GM23338 (cell line): ENCODE measurements at regions not wholly inside any gene's neighbourhood (a gene's known extent, or its start where the extent isn't known, plus 50 kb on each side); places are given as distances from the start of the nearest gene placed in this dataset.

Experiments
- ATAC-seq: fragments of 200-7000 bp; cut with Tn5 transposase; 3 replicates; pipeline ENCODE4 v1.9.1; 2020
- DNase-seq: peaks from one replicate; pipeline ENCODE4 v3.0.0-alpha.2; 2015; ENCODE audit warnings: low spot score
- H2AFZ ChIP-seq: fragments of 200-600 bp; sonication (generic); 2 replicates; pipeline ENCODE4 v1.8.0; 2016; ENCODE audit warnings: antibody characterized with exemption, mild to moderate bottlenecking, moderate library complexity
- H3F3A ChIP-seq: fragments of 200-600 bp; sonication (generic); replicated peaks from 2 replicates; pipeline ENCODE4 v1.8.0; 2017; ENCODE audit warnings: antibody characterized with exemption, mixed run types, low read depth
- H3K27ac ChIP-seq: fragments of 200-600 bp; sonication (generic); 2 replicates; pipeline ENCODE4 v1.6.1; 2016; ENCODE audit warnings: low read depth
- H3K27me3 ChIP-seq: fragments of 200-600 bp; sonication (generic); 2 replicates; pipeline ENCODE4 v1.8.0; 2016; ENCODE audit warnings: mild to moderate bottlenecking, mixed run types, moderate library complexity; ENCODE audit not compliant: insufficient read depth
- H3K36me3 ChIP-seq: fragments of 200-600 bp; sonication (generic); 2 replicates; pipeline ENCODE4 v1.8.0; 2016; ENCODE audit warnings: mild to moderate bottlenecking; ENCODE audit not compliant: insufficient read depth
- H3K4me1 ChIP-seq: fragments of 200-600 bp; sonication (generic); 2 replicates; pipeline ENCODE4 v1.8.0; 2016; ENCODE audit warnings: mild to moderate bottlenecking, moderate library complexity; ENCODE audit not compliant: insufficient read depth
- H3K4me2 ChIP-seq: fragments of 200-600 bp; sonication (generic); 2 replicates; pipeline ENCODE4 v1.7.1; 2017; ENCODE audit warnings: mixed run types
- H3K4me3 ChIP-seq: fragments of 200-600 bp; sonication (generic); 2 replicates; pipeline ENCODE4 v1.6.1; 2016; ENCODE audit warnings: mixed run types
- H3K79me2 ChIP-seq: fragments of 200-600 bp; sonication (generic); replicated peaks from 2 replicates; pipeline ENCODE4 v1.8.0; 2017; ENCODE audit warnings: mild to moderate bottlenecking; ENCODE audit not compliant: insufficient read depth
- H3K9me2 ChIP-seq: fragments of 200-600 bp; sonication (generic); 2 replicates; pipeline ENCODE4 v1.8.0; 2017; ENCODE audit not compliant: insufficient read depth
- H4K20me1 ChIP-seq: fragments of 200-600 bp; sonication (generic); replicated peaks from 2 replicates; pipeline ENCODE4 v1.8.0; 2017; ENCODE audit warnings: mild to moderate bottlenecking; ENCODE audit not compliant: insufficient read depth
- H3K27ac Mint-ChIP-seq: 2 replicates; pipeline ENCODE4 v1.8.0; 2020; ENCODE audit warnings: inconsistent platforms, mild to moderate bottlenecking, moderate library complexity, mixed read lengths
- H3K27me3 Mint-ChIP-seq: 3 replicates; pipeline ENCODE4 v1.8.0; 2022; ENCODE audit warnings: low read depth, mild to moderate bottlenecking, moderate library complexity, mixed read lengths, inconsistent platforms; ENCODE audit not compliant: insufficient read depth, poor library complexity
- H3K36me3 Mint-ChIP-seq: 3 replicates; pipeline ENCODE4 v1.8.0; 2021; ENCODE audit warnings: low read depth, mild to moderate bottlenecking, inconsistent platforms, moderate library complexity, mixed read lengths
- H3K4me1 Mint-ChIP-seq: 3 replicates; pipeline ENCODE4 v1.8.0; 2020; ENCODE audit warnings: mild to moderate bottlenecking, inconsistent platforms, mixed read lengths
- H3K4me3 Mint-ChIP-seq: 3 replicates; pipeline ENCODE4 v1.8.0; 2021; ENCODE audit warnings: moderate library complexity, mild to moderate bottlenecking, inconsistent platforms, mixed read lengths
- H3K9me3 Mint-ChIP-seq: 3 replicates; pipeline ENCODE4 v1.8.0; 2020; ENCODE audit warnings: moderate library complexity, mild to moderate bottlenecking, inconsistent platforms, mixed read lengths
- CREB1 ChIP-seq: fragments of 250-450 bp; sonication (Bioruptor Pico); IDR thresholded peaks from 2 replicates; pipeline ENCODE4 v1.5.0; 2020; ENCODE audit warnings: low read depth, mild to moderate bottlenecking, moderate library complexity
- CTCF ChIP-seq, 2 experiments: fragments of 200-600 bp in 1 of 2; sonication (generic) in 1 of 2; conservative IDR thresholded peaks; 2 replicates each; pipeline versions ENCODE4 v1.5.1 to v1.6.1; 2016 to 2017; ENCODE audit warnings: antibody characterized with exemption in 2 of 2, low read depth in 2 of 2, mild to moderate bottlenecking in 2 of 2, moderate library complexity in 1 of 2
- EZH2 ChIP-seq: fragments of 200-600 bp; sonication (generic); IDR thresholded peaks from one replicate; pipeline ENCODE4 v1.8.0; 2017; ENCODE audit warnings: antibody characterized with exemption, mild to moderate bottlenecking, low read depth; ENCODE audit not compliant: unreplicated experiment
- EZH2phosphoT487 ChIP-seq: fragments of 200-600 bp; sonication (generic); IDR thresholded peaks from one replicate; pipeline ENCODE4 v1.8.1; 2018; ENCODE audit warnings: antibody characterized with exemption; ENCODE audit not compliant: unreplicated experiment
- JUNB ChIP-seq: IDR thresholded peaks from one replicate; pipeline ENCODE4 v1.6.1; 2016; ENCODE audit warnings: antibody characterized with exemption; ENCODE audit not compliant: unreplicated experiment
- NANOG ChIP-seq: IDR thresholded peaks from 2 replicates; pipeline ENCODE4 v1.6.1; 2016; ENCODE audit warnings: antibody characterized with exemption, borderline replicate concordance
- POLR2AphosphoS5 ChIP-seq: IDR thresholded peaks from 2 replicates; pipeline ENCODE4 v1.6.1; 2016; ENCODE audit warnings: antibody characterized with exemption, low read depth
- STAT1 ChIP-seq: IDR thresholded peaks from one replicate; pipeline ENCODE4 v1.6.1; 2016; ENCODE audit warnings: antibody characterized with exemption; ENCODE audit not compliant: unreplicated experiment
- ZNF114 ChIP-seq: fragments of 250-450 bp; sonication (Bioruptor Pico); IDR thresholded peaks from 2 replicates; pipeline ENCODE4 v1.5.0; 2020; ENCODE audit warnings: mild to moderate bottlenecking, moderate library complexity
- ZNF331 ChIP-seq: fragments of 250-450 bp; sonication (Bioruptor Pico); IDR thresholded peaks from 2 replicates; pipeline ENCODE4 v1.5.0; 2020; ENCODE audit warnings: low read depth, mild to moderate bottlenecking, moderate library complexity
- TF ChIP-seq, protein P1 (sequence below): fragments of 250-450 bp; sonication (Bioruptor Pico); IDR thresholded peaks from 2 replicates; pipeline ENCODE4 v1.5.0; 2020; ENCODE audit warnings: mild to moderate bottlenecking, moderate library complexity
- TF ChIP-seq, protein P2 (sequence below): IDR thresholded peaks from 2 replicates; pipeline ENCODE4 v1.6.1; 2016; ENCODE audit warnings: antibody characterized with exemption
- TF ChIP-seq, protein P3 (sequence below): IDR thresholded peaks from one replicate; pipeline ENCODE4 v1.6.1; 2018; ENCODE audit warnings: antibody characterized with exemption; ENCODE audit not compliant: unreplicated experiment

GRCh38 chr5:159447116-159447515 is 116.8 kb upstream of the IL12B start:
- H3F3A ChIP-seq, result no peaks in the 10 kb centered on the region
- no peak for ATAC-seq
- H3K9me3 Mint-ChIP-seq, result no peaks in the 10 kb centered on the region
- no peak overlapping the region for H3K4me3 Mint-ChIP-seq
- H3K4me1 ChIP-seq, result peaks cover 7% of the 10 kb centered on the region
- H3K79me2 ChIP-seq, result no peaks in the 10 kb centered on the region
- no peaks in the 10 kb centered on the region for H3K36me3 Mint-ChIP-seq
- H3K4me3 ChIP-seq, result no peak overlapping the region
- H3K36me3 ChIP-seq, result no peaks in the 10 kb centered on the region
- no peak overlapping the region for H3K27ac Mint-ChIP-seq
- H3K27ac ChIP-seq, result no peak overlapping the region
- no peaks in the 10 kb centered on the region for H3K27me3 ChIP-seq
- H3K9me2 ChIP-seq, result no peaks in the 10 kb centered on the region
- H2AFZ ChIP-seq, result no peak overlapping the region
- no peak for DNase-seq
- peaks cover 10% of the 10 kb centered on the region for H3K4me1 Mint-ChIP-seq
- no peaks in the 10 kb centered on the region for H4K20me1 ChIP-seq
- no peaks in the 10 kb centered on the region for H3K27me3 Mint-ChIP-seq
- TF ChIP-seq, protein P1, sequence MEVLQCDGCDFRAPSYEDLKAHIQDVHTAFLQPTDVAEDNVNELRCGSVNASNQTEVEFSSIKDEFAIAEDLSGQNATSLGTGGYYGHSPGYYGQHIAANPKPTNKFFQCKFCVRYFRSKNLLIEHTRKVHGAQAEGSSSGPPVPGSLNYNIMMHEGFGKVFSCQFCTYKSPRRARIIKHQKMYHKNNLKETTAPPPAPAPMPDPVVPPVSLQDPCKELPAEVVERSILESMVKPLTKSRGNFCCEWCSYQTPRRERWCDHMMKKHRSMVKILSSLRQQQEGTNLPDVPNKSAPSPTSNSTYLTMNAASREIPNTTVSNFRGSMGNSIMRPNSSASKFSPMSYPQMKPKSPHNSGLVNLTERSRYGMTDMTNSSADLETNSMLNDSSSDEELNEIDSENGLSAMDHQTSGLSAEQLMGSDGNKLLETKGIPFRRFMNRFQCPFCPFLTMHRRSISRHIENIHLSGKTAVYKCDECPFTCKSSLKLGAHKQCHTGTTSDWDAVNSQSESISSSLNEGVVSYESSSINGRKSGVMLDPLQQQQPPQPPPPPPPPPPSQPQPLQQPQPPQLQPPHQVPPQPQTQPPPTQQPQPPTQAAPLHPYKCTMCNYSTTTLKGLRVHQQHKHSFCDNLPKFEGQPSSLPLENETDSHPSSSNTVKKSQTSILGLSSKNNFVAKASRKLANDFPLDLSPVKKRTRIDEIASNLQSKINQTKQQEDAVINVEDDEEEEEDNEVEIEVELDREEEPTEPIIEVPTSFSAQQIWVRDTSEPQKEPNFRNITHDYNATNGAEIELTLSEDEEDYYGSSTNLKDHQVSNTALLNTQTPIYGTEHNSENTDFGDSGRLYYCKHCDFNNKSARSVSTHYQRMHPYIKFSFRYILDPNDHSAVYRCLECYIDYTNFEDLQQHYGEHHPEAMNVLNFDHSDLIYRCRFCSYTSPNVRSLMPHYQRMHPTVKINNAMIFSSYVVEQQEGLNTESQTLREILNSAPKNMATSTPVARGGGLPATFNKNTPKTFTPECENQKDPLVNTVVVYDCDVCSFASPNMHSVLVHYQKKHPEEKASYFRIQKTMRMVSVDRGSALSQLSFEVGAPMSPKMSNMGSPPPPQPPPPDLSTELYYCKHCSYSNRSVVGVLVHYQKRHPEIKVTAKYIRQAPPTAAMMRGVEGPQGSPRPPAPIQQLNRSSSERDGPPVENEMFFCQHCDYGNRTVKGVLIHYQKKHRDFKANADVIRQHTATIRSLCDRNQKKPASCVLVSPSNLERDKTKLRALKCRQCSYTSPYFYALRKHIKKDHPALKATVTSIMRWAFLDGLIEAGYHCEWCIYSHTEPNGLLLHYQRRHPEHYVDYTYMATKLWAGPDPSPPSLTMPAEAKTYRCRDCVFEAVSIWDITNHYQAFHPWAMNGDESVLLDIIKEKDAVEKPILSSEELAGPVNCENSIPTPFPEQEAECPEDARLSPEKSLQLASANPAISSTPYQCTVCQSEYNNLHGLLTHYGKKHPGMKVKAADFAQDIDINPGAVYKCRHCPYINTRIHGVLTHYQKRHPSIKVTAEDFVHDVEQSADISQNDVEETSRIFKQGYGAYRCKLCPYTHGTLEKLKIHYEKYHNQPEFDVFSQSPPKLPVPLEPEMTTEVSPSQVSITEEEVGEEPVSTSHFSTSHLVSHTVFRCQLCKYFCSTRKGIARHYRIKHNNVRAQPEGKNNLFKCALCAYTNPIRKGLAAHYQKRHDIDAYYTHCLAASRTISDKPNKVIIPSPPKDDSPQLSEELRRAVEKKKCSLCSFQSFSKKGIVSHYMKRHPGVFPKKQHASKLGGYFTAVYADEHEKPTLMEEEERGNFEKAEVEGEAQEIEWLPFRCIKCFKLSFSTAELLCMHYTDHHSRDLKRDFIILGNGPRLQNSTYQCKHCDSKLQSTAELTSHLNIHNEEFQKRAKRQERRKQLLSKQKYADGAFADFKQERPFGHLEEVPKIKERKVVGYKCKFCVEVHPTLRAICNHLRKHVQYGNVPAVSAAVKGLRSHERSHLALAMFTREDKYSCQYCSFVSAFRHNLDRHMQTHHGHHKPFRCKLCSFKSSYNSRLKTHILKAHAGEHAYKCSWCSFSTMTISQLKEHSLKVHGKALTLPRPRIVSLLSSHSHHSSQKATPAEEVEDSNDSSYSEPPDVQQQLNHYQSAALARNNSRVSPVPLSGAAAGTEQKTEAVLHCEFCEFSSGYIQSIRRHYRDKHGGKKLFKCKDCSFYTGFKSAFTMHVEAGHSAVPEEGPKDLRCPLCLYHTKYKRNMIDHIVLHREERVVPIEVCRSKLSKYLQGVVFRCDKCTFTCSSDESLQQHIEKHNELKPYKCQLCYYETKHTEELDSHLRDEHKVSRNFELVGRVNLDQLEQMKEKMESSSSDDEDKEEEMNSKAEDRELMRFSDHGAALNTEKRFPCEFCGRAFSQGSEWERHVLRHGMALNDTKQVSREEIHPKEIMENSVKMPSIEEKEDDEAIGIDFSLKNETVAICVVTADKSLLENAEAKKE (CRISPR knock-in tag), result no peak
- TF ChIP-seq ZNF331 (CRISPR knock-in tag) (no peak), NANOG (no peak), EZH2 (no peak), JUNB (no peak), CTCF (conservative IDR thresholded peaks at IDR 0.05; ENCODE audit: low read depth in 2 of 2) (no peak), EZH2phosphoT487 (no peak), STAT1 (no peak), ZNF114 (CRISPR knock-in tag) (no peak), CREB1 (CRISPR knock-in tag) (no peak), POLR2AphosphoS5 (no peak)
- TF ChIP-seq, protein P2, sequence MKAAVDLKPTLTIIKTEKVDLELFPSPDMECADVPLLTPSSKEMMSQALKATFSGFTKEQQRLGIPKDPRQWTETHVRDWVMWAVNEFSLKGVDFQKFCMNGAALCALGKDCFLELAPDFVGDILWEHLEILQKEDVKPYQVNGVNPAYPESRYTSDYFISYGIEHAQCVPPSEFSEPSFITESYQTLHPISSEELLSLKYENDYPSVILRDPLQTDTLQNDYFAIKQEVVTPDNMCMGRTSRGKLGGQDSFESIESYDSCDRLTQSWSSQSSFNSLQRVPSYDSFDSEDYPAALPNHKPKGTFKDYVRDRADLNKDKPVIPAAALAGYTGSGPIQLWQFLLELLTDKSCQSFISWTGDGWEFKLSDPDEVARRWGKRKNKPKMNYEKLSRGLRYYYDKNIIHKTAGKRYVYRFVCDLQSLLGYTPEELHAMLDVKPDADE, result no peak
- TF ChIP-seq, protein P3, sequence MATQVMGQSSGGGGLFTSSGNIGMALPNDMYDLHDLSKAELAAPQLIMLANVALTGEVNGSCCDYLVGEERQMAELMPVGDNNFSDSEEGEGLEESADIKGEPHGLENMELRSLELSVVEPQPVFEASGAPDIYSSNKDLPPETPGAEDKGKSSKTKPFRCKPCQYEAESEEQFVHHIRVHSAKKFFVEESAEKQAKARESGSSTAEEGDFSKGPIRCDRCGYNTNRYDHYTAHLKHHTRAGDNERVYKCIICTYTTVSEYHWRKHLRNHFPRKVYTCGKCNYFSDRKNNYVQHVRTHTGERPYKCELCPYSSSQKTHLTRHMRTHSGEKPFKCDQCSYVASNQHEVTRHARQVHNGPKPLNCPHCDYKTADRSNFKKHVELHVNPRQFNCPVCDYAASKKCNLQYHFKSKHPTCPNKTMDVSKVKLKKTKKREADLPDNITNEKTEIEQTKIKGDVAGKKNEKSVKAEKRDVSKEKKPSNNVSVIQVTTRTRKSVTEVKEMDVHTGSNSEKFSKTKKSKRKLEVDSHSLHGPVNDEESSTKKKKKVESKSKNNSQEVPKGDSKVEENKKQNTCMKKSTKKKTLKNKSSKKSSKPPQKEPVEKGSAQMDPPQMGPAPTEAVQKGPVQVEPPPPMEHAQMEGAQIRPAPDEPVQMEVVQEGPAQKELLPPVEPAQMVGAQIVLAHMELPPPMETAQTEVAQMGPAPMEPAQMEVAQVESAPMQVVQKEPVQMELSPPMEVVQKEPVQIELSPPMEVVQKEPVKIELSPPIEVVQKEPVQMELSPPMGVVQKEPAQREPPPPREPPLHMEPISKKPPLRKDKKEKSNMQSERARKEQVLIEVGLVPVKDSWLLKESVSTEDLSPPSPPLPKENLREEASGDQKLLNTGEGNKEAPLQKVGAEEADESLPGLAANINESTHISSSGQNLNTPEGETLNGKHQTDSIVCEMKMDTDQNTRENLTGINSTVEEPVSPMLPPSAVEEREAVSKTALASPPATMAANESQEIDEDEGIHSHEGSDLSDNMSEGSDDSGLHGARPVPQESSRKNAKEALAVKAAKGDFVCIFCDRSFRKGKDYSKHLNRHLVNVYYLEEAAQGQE, result no peak
- no peak overlapping the region for H3K4me2 ChIP-seq
